GM12878 (cell line): ENCODE measurements at regions not wholly inside any gene's neighbourhood (a gene's known extent, or its start where the extent isn't known, plus 50 kb on each side); places are given as distances from the start of the nearest gene placed in this dataset.

Experiments
- ASH2L ChIP-seq: fragments of 300-600, 200-600 bp; sonication (generic); IDR thresholded peaks from 2 replicates; pipeline ENCODE4 v1.6.1; 2017; ENCODE audit warnings: low read depth, mild to moderate bottlenecking, borderline replicate concordance
- EZH2 ChIP-seq: IDR thresholded peaks from 2 replicates; pipeline ENCODE4 v1.6.1; 2012; ENCODE audit warnings: low read depth, mild to moderate bottlenecking, control low read depth, inconsistent platforms, low read length, borderline replicate concordance; ENCODE audit not compliant: control insufficient read depth
- HCFC1 ChIP-seq: fragments of 150-350 bp; IDR thresholded peaks from 2 replicates; pipeline ENCODE4 v1.6.1; 2014; ENCODE audit warnings: low read length
- JUND ChIP-seq: IDR thresholded peaks from 2 replicates; pipeline ENCODE4 v1.6.1; 2012; ENCODE audit warnings: low read depth, mild to moderate bottlenecking, low read length, improper control_type of control experiment, moderate library complexity
- TF ChIP-seq, protein P1 (sequence below): IDR thresholded peaks from 2 replicates; pipeline ENCODE4 v1.6.1; 2012; ENCODE audit warnings: mild to moderate bottlenecking, low read depth, low read length
- TF ChIP-seq, protein P2 (sequence below), 3 experiments: IDR thresholded peaks in 2 of 3; conservative IDR thresholded peaks in 1 of 3; 2 replicates each; pipeline ENCODE4 v1.5.1; 2011; ENCODE audit warnings: low read depth in 3 of 3, low read length in 3 of 3, mild to moderate bottlenecking in 3 of 3, control low read depth in 2 of 3, moderate library complexity in 2 of 3, inconsistent platforms in 1 of 3, mixed read lengths in 1 of 3; ENCODE audit not compliant: control insufficient read depth in 2 of 3, insufficient read depth in 1 of 3; ENCODE audit errors: extremely low read depth in 1 of 3

DNA sequence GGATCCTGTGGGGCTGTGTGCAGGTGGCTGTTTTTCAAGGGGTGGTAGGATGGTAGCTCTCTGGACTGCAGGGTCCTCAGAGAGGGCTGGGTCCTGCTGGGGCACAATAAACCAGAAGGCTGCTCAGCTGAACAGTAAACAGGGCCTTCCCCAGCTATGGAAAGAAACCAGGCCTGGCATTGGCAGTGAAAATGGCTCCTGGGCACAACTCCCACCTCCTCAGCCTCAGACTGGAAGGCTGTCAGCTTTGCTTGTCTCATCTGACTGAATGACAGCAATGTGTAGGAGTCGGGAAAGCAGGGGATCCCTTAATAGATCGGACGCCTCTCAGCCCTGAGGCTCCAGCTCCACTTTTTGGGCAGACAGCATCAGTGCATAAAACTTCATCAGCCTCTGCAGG is 59.8 kb upstream of the NLRP1 start:
- TF ChIP-seq, protein P1, sequence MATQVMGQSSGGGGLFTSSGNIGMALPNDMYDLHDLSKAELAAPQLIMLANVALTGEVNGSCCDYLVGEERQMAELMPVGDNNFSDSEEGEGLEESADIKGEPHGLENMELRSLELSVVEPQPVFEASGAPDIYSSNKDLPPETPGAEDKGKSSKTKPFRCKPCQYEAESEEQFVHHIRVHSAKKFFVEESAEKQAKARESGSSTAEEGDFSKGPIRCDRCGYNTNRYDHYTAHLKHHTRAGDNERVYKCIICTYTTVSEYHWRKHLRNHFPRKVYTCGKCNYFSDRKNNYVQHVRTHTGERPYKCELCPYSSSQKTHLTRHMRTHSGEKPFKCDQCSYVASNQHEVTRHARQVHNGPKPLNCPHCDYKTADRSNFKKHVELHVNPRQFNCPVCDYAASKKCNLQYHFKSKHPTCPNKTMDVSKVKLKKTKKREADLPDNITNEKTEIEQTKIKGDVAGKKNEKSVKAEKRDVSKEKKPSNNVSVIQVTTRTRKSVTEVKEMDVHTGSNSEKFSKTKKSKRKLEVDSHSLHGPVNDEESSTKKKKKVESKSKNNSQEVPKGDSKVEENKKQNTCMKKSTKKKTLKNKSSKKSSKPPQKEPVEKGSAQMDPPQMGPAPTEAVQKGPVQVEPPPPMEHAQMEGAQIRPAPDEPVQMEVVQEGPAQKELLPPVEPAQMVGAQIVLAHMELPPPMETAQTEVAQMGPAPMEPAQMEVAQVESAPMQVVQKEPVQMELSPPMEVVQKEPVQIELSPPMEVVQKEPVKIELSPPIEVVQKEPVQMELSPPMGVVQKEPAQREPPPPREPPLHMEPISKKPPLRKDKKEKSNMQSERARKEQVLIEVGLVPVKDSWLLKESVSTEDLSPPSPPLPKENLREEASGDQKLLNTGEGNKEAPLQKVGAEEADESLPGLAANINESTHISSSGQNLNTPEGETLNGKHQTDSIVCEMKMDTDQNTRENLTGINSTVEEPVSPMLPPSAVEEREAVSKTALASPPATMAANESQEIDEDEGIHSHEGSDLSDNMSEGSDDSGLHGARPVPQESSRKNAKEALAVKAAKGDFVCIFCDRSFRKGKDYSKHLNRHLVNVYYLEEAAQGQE = no peak
- TF ChIP-seq, protein P2, sequence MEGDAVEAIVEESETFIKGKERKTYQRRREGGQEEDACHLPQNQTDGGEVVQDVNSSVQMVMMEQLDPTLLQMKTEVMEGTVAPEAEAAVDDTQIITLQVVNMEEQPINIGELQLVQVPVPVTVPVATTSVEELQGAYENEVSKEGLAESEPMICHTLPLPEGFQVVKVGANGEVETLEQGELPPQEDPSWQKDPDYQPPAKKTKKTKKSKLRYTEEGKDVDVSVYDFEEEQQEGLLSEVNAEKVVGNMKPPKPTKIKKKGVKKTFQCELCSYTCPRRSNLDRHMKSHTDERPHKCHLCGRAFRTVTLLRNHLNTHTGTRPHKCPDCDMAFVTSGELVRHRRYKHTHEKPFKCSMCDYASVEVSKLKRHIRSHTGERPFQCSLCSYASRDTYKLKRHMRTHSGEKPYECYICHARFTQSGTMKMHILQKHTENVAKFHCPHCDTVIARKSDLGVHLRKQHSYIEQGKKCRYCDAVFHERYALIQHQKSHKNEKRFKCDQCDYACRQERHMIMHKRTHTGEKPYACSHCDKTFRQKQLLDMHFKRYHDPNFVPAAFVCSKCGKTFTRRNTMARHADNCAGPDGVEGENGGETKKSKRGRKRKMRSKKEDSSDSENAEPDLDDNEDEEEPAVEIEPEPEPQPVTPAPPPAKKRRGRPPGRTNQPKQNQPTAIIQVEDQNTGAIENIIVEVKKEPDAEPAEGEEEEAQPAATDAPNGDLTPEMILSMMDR (IDR thresholded peaks at IDR 0.05 in 2 of 3, conservative IDR thresholded peaks at IDR 0.05 in 1 of 3; ENCODE audit: control insufficient read depth in 2 of 3, extremely low read depth in 1 of 3, insufficient read depth in 1 of 3, low read depth in 3 of 3, low read length in 3 of 3) = no peak
- TF ChIP-seq EZH2 (no peak), HCFC1 (no peak), ASH2L (no peak), JUND (no peak)
